HCT116 (cell line): ENCODE measurements at regions not wholly inside any gene's neighbourhood (a gene's known extent, or its start where the extent isn't known, plus 50 kb on each side); places are given as distances from the start of the nearest gene placed in this dataset.

Experiments
- ATAC-seq: fragments of 200-7000 bp; cut with Tn5 transposase; 2 replicates; pipeline ENCODE4 v1.9.1; 2020; ENCODE audit warnings: mild to moderate bottlenecking, moderate library complexity
- BruUV-seq: library from RNA; stranded (reverse); fragments of 400-500 nt; replicated peaks from 2 replicates; lab custom pipeline; 2021; lab: Mats Ljungman, UMichigan
- CTCF ChIA-PET: fragments of 300-600 bp; sonication (Branson Sonifier 250); formaldehyde crosslinking; loops from one replicate; lab custom pipeline; 2021; ENCODE audit warnings: antibody characterized with exemption; lab: Charles Lee
- POLR2A ChIA-PET: fragments of 300-600, 350-600 bp; sonication (Branson Sonifier 250); formaldehyde crosslinking; loops from one replicate; lab custom pipeline; 2021; ENCODE audit warnings: antibody characterized with exemption; lab: Charles Lee
- RAD21 ChIA-PET, 2 experiments: fragments of 300-600 bp; sonication (Branson Sonifier 250); formaldehyde crosslinking; loops; one replicate each; lab custom pipeline; 2023; ENCODE audit warnings: low total read pairs in 2 of 2; ENCODE audit not compliant: uncharacterized antibody in 2 of 2, unreplicated experiment in 2 of 2, low non-redundant PET in 1 of 2; lab: Charles Lee
- DNase-seq: peaks from one replicate; pipeline ENCODE4 v3.0.0-alpha.2; 2010; ENCODE audit warnings: low read depth, low spot score
- H2AFZ ChIP-seq: fragments of 200-600 bp; shearing (Covaris generic), sonication (generic); 2 replicates; pipeline ENCODE4 v1.6.1; 2017; ENCODE audit warnings: low read depth, mixed run types, mixed read lengths, antibody characterized with exemption, low read length; ENCODE audit not compliant: poor library complexity, severe bottlenecking
- H3K27ac ChIP-seq: 2 replicates; pipeline ENCODE4 v1.5.1; 2012; ENCODE audit warnings: low read depth, low read length
- H3K27me3 ChIP-seq: fragments of 200-600 bp; sonication (generic); 2 replicates; pipeline ENCODE4 v1.6.1; 2016; ENCODE audit warnings: mixed run types, low read length, mixed read lengths; ENCODE audit not compliant: insufficient read depth
- H3K36me3 ChIP-seq, 2 experiments: fragments of 200-500 bp in 1 of 2; fragments of 200-600 bp in 1 of 2; sonication (Bioruptor generic) in 1 of 2; sonication (generic) in 1 of 2; 2 replicates each; pipeline versions ENCODE4 v1.5.1 to v1.6.1; 2014 to 2016; ENCODE audit warnings: low read length in 2 of 2, inconsistent platforms in 1 of 2, mixed read lengths in 1 of 2, mixed run types in 1 of 2; ENCODE audit not compliant: insufficient read depth in 2 of 2, control insufficient read depth in 1 of 2
- H3K4me1 ChIP-seq, 2 experiments: fragments of 200-600 bp in 1 of 2; sonication (generic) in 1 of 2; 2 replicates each; pipeline versions ENCODE4 v1.5.1 to v1.6.1; 2012 to 2017; ENCODE audit warnings: low read length in 2 of 2, inconsistent platforms in 1 of 2, mild to moderate bottlenecking in 1 of 2, mixed read lengths in 1 of 2, mixed run types in 1 of 2, moderate library complexity in 1 of 2; ENCODE audit not compliant: insufficient read depth in 2 of 2, control insufficient read depth in 1 of 2
- H3K4me2 ChIP-seq: fragments of 200-600 bp; sonication (generic); 2 replicates; pipeline ENCODE4 v1.6.1; 2017; ENCODE audit warnings: mixed run types, low read length, mixed read lengths
- H3K4me3 ChIP-seq, 2 experiments: fragments of 200-600 bp in 1 of 2; sonication (generic) in 1 of 2; replicated peaks in 1 of 2; 2 replicates each; pipeline ENCODE4 v1.5.1; 2011 to 2016; ENCODE audit warnings: low read length in 2 of 2, control low read depth in 1 of 2, low read depth in 1 of 2, mild to moderate bottlenecking in 1 of 2, mixed read lengths in 1 of 2, mixed run types in 1 of 2
- H3K79me2 ChIP-seq: fragments of 200-600 bp; sonication (generic); 2 replicates; pipeline ENCODE4 v1.6.1; 2017; ENCODE audit warnings: mild to moderate bottlenecking, mixed run types, low read length, moderate library complexity, mixed read lengths; ENCODE audit not compliant: insufficient read depth
- H3K9ac ChIP-seq: fragments of 200-600 bp; sonication (generic); 2 replicates; pipeline ENCODE4 v1.6.1; 2016; ENCODE audit warnings: low read length, mixed read lengths
- H3K9me2 ChIP-seq: fragments of 200-600 bp; sonication (generic), shearing (Covaris generic); 2 replicates; pipeline ENCODE4 v1.6.1; 2017; ENCODE audit warnings: mixed run types, mild to moderate bottlenecking, moderate library complexity; ENCODE audit not compliant: insufficient read depth
- H3K9me3 ChIP-seq, 2 experiments: fragments of 200-500 bp in 1 of 2; fragments of 200-600 bp in 1 of 2; sonication (Bioruptor generic) in 1 of 2; sonication (generic) in 1 of 2; 2 replicates each; pipeline ENCODE4 v1.6.1; 2014 to 2017; ENCODE audit warnings: low read length in 2 of 2, mixed read lengths in 2 of 2, inconsistent platforms in 1 of 2, low read depth in 1 of 2, mild to moderate bottlenecking in 1 of 2, mixed run types in 1 of 2, moderate library complexity in 1 of 2; ENCODE audit not compliant: control insufficient read depth in 1 of 2, insufficient read depth in 1 of 2
- H4K20me1 ChIP-seq: fragments of 200-600 bp; sonication (generic), shearing (Covaris generic); 2 replicates; pipeline ENCODE4 v1.6.1; 2017; ENCODE audit warnings: mixed run types, mild to moderate bottlenecking, moderate library complexity; ENCODE audit not compliant: insufficient read depth
- CBX3 ChIP-seq: IDR thresholded peaks from 2 replicates; pipeline ENCODE4 v1.6.1; 2012; ENCODE audit warnings: low read depth
- CEBPB ChIP-seq: IDR thresholded peaks from 2 replicates; pipeline ENCODE4 v1.6.1; 2012; ENCODE audit warnings: low read depth
- CTCF ChIP-seq, 3 experiments: fragments of 200-600 bp in 1 of 3; sonication (generic) in 1 of 3; IDR thresholded peaks in 2 of 3; conservative IDR thresholded peaks in 1 of 3; 2 replicates each; pipeline ENCODE4 v1.5.1; 2012 to 2017; ENCODE audit warnings: low read depth in 2 of 3, low read length in 2 of 3, antibody characterized with exemption in 1 of 3, borderline replicate concordance in 1 of 3, control low read depth in 1 of 3, mild to moderate bottlenecking in 1 of 3, mixed read lengths in 1 of 3, mixed run types in 1 of 3, moderate library complexity in 1 of 3; ENCODE audit not compliant: insufficient read depth in 1 of 3
- EGR1 ChIP-seq: IDR thresholded peaks from 2 replicates; pipeline ENCODE4 v1.6.1; 2012; ENCODE audit warnings: low read depth
- ELF1 ChIP-seq: IDR thresholded peaks from 2 replicates; pipeline ENCODE4 v1.6.1; 2012; ENCODE audit warnings: low read depth, borderline replicate concordance
- FOSL1 ChIP-seq: IDR thresholded peaks from 2 replicates; pipeline ENCODE4 v1.6.1; 2012; ENCODE audit warnings: low read depth
- JUND ChIP-seq: IDR thresholded peaks from 2 replicates; pipeline ENCODE4 v1.6.1; 2012
- POLR2AphosphoS5 ChIP-seq: IDR thresholded peaks from 2 replicates; pipeline ENCODE4 v1.6.1; 2011; ENCODE audit warnings: mild to moderate bottlenecking, low read depth, low read length, moderate library complexity
- REST ChIP-seq: IDR thresholded peaks from 2 replicates; pipeline ENCODE4 v1.6.1; 2012; ENCODE audit warnings: low read depth
- SP1 ChIP-seq: IDR thresholded peaks from 2 replicates; pipeline ENCODE4 v1.6.1; 2012; ENCODE audit warnings: low read depth
- SRF ChIP-seq: IDR thresholded peaks from 2 replicates; pipeline ENCODE4 v1.6.1; 2012; ENCODE audit warnings: low read depth
- TCF7L2 ChIP-seq: IDR thresholded peaks from 2 replicates; pipeline ENCODE4 v1.7.0; 2011; ENCODE audit warnings: borderline replicate concordance, inconsistent platforms; ENCODE audit not compliant: insufficient read depth, insufficient read length; ENCODE audit errors: extremely low read depth
- YY1 ChIP-seq: IDR thresholded peaks from 2 replicates; pipeline ENCODE4 v1.6.1; 2011; ENCODE audit warnings: low read length, low read depth, moderate library complexity, mild to moderate bottlenecking; ENCODE audit not compliant: insufficient replicate concordance; ENCODE audit errors: extremely low read depth
- ZBTB33 ChIP-seq: IDR thresholded peaks from 2 replicates; pipeline ENCODE4 v1.6.1; 2011; ENCODE audit warnings: mild to moderate bottlenecking, low read length, moderate library complexity; ENCODE audit not compliant: insufficient replicate concordance; ENCODE audit errors: extremely low read depth
- ZFX ChIP-seq: fragments of 450-650 bp; IDR thresholded peaks from 2 replicates; pipeline ENCODE4 v1.6.1; 2017
- ZNF274 ChIP-seq: fragments of 200-500 bp; sonication (Bioruptor generic); IDR thresholded peaks from 2 replicates; pipeline ENCODE4 v1.6.1; 2014; ENCODE audit warnings: mild to moderate bottlenecking, low read depth, low read length, inconsistent platforms
- intact Hi-C: fragments of 100-400 bp; cut with micrococcal nuclease; formaldehyde crosslinking; loops from 2 replicates; pipeline ENCODE4 v1.10.0; 2022

GRCh38 chr14:97620066-97620465 lies 822.9 kb downstream of the VRK1 start:
- 0 out of 2 replicates have a peak, but pooled peaks cover 5% of the 10 kb centered on the region for H3K27me3 ChIP-seq
- CTCF ChIA-PET = no interaction called here
- no peaks in the 10 kb centered on the region for H3K9me3 ChIP-seq
- no peak for DNase-seq
- TF ChIP-seq CEBPB = no peak
- TF ChIP-seq POLR2AphosphoS5 = no peak
- no peak for TF ChIP-seq CBX3
- TF ChIP-seq EGR1 = no peak
- TF ChIP-seq YY1 = no peak
- no peak for TF ChIP-seq SRF
- TF ChIP-seq ZFX = no peak
- no peak for TF ChIP-seq SP1
- TF ChIP-seq TCF7L2 = no peak
- no peak for TF ChIP-seq JUND
- TF ChIP-seq ZBTB33 = no peak
- no peak for TF ChIP-seq ZNF274
- TF ChIP-seq CTCF (IDR thresholded peaks at IDR 0.05 in 2 of 3, conservative IDR thresholded peaks at IDR 0.05 in 1 of 3; ENCODE audit: borderline replicate concordance in 1 of 3, insufficient read depth in 1 of 3, low read depth in 2 of 3, low read length in 2 of 3) = no peak
- no peak for TF ChIP-seq REST
- no peak for TF ChIP-seq ELF1
- TF ChIP-seq FOSL1 = no peak
- no peak overlapping the region for H3K9ac ChIP-seq
- intact Hi-C loops = no loop called here
- RAD21 ChIA-PET = no interaction called here
- H3K4me2 ChIP-seq = no peak overlapping the region
- H3K27ac ChIP-seq = no peak overlapping the region
- no peaks in the 10 kb centered on the region for H3K36me3 ChIP-seq
- no peaks in the 10 kb centered on the region for H4K20me1 ChIP-seq
- no peaks in the 10 kb centered on the region for H3K4me1 ChIP-seq
- POLR2A ChIA-PET = no interaction called here
- BruUV-seq = no TSS peak
- no peaks in the 10 kb centered on the region for H3K79me2 ChIP-seq
- no peak overlapping the region for H2AFZ ChIP-seq
- no peak for ATAC-seq
- H3K4me3 ChIP-seq = no peak overlapping the region
- H3K9me2 ChIP-seq = no peaks in the 10 kb centered on the region; the same call in 1 of the 2 replicates
